NCI-H345 treated with DMSO at 0.1 percent for 48 hours (cell line): ENCODE measurements at regions not wholly inside any gene's neighbourhood (a gene's known extent, or its start where the extent isn't known, plus 50 kb on each side); places are given as distances from the start of the nearest gene placed in this dataset.

Experiments used
- DNase-seq: peaks from one replicate; lab custom pipeline; 2025; ENCODE audit not compliant: unreplicated experiment; lab: John Stamatoyannopoulos, UW

- DNase-seq: no peak
Observed at GRCh38 chr11:71201936-71202597, 50.3 kb downstream of the SHANK2 start.

- no peak for DNase-seq
Observed at GRCh38 chr11:71201231-71201630, 51.1 kb downstream of the SHANK2 start.

DNA sequence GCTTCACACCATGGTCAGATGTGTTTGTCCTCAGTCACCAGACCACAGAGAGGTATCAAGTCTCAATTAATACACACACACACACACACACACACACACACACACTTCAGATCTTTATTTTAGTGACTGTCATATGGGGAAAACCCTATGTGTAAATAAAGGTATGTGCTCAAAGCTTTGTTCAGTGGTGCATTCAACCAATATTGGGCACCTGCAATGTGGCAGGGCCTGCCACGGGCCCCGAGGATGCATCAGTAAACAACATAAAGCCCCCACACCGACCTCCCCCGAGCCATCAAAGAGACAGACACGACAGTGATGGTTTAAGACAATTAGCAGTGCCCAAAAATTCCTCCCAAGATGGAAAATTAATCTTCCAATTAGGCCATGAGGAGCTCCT, 51.6 kb downstream of the SHANK2 start:
- no peak for DNase-seq

- no peak for DNase-seq
Observed at GRCh38 chr11:71200172-71200716, 52.1 kb downstream of the SHANK2 start.

DNA sequence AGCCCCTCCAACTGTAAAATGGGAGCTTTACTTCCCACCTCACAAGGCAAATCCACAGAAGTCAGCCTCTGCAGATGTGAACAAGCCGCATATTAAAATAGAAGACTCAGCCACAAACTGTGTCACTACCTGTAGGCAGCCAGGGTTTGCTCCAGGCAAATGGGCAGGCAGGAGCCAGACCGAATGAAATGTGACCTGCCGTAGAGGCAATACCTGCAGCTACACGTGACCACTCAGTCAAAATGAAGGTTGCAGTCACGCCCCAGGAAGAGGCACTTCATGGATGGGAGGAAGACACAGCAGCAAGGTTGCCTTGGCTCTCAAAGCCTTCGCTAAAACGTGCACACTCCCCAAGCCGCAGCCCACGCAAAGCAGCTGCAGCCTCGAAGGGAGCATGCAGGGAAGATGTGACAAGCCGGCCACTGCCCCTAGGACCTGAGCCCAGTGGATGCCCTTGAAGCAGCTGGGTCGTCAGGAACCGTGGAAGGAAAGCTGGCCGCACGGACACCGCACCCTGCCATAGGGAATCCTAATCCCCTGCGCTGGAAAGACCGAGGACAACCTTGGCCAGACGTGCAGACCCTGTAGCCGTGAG, 53.1 kb downstream of the SHANK2 start:
- DNase-seq: no peak

- no peak for DNase-seq
Observed at GRCh38 chr11:71198823-71199165, 53.6 kb downstream of the SHANK2 start.

DNA sequence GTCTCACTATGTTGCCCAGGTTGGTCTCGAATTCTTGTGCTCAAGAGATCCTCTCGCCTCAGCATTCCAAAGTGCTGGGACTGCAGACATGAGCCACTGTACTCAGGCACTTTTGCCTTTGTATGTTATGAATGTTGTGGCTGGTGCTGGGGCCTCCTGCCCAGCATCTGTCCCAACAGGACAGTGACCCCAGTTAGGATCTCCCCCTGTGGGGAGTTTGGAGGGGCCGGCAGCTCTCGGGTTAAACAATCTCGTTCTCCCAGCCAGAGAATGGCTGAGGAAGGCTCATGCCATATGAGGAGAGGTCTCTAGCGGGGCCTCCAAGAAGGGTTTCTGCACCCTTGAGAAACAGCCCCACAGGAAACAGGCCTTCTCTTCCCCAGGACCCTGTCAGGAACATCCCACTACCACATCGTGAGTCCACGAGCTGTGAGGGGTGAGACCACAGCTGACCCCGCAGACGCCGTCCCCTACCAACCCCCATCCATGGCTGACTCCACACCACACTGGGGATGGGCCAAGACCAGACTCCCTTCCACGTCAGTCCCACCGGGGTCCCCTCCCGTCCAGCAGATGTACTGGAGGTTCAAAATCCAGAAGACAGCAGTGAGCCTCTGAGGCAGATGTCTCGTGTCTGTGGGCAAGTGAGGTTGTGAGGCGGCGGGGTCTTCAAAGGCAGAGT, 54.1 kb downstream of the SHANK2 start:
- no peak for DNase-seq

DNA sequence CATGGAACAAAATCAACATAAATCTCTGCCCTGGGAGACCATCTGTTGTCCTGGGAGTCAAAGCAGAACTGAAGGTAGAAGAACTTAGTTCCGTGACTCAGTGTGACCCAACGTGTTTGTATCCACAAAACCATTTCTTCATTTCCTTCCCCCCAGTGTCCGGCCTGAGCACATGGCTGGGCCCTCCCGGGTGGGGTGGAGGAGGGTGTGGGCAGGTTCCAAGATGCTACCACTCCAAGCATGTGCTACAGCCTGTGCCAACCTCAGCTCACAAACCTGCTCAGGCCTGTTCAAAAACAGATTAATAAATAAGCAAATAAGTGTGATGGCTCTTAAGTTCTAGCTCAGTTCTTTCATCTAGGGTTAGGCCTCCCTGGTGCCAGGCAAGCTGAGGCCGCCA, 55.3 kb downstream of the SHANK2 start:
- DNase-seq: no peak

- DNase-seq: no peak
Observed at GRCh38 chr11:71194710-71195109, 57.7 kb downstream of the SHANK2 start.

- DNase-seq: no peak
Observed at GRCh38 chr11:71193431-71193830, 58.9 kb downstream of the SHANK2 start.

DNA sequence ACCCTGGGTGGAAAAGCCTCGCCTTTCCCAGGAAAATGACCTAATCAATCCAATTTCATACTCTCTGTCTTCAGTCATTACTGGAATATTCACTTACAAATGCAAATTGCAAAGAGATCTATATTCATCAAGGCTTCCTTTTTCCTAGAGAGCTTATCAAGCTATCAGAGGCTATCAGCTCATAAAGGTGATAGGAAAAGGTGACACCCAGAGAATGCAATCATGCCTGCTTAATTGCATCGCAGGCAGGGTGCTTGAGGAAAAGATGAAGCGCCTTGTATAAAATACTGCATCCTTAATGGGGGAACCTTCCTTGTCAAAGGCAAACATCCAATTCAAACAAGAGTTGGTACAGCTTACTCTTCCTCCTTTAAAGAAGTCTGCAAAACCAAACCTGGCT, 59.7 kb downstream of the SHANK2 start:
- DNase-seq: no peak

DNA sequence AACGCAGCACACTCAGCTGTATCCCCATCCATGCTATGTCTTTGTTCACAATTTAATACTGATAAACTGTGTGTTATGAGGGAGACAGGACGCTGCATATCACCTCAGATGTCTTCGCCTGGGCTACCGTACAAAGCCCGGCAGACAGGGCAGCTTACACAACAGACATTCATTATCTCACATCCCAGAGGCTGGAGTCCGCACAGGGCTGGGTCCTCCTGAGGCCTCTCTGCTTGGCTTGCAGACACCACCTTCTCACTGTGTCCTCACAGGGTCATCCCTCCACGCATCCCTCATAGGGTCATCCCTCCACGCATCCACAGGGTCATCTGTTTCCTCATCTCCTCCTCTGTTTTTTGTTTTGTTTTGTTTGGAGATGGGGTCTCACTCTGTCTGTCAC, 61.2 kb downstream of the SHANK2 start:
- DNase-seq: no peak

GRCh38 chr11:71190551-71190950, 61.8 kb downstream of the SHANK2 start:
- no peak for DNase-seq

- DNase-seq: no peak
Observed at GRCh38 chr11:71189768-71190315, 62.5 kb downstream of the SHANK2 start.

GRCh38 chr11:71188886-71189767, 63.2 kb downstream of the SHANK2 start:
- DNase-seq: no peak

GRCh38 chr11:71188073-71188472, 64.3 kb downstream of the SHANK2 start:
- DNase-seq: no peak

GRCh38 chr11:71186806-71187205, 65.6 kb downstream of the SHANK2 start:
- DNase-seq: no peak

DNA sequence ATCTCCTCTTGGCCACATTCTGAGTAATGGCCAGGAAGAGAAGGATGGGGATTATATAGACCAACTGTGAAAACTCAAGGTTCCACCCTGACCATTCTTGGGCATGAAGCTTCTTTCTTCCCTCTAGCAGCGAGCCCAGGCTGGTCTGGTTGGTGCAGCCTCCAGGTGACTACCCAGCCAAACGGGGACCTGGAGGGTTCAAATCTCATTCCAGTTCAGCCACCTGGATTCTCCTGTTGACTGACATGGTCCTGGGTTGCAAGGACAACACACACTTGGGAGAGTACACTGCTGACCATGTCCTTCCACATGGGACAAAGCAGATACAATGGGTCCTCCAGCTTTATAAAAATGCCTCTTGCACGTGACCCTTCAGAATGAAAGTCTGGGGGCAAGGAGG, 67.0 kb downstream of the SHANK2 start:
- DNase-seq: no peak

DNA sequence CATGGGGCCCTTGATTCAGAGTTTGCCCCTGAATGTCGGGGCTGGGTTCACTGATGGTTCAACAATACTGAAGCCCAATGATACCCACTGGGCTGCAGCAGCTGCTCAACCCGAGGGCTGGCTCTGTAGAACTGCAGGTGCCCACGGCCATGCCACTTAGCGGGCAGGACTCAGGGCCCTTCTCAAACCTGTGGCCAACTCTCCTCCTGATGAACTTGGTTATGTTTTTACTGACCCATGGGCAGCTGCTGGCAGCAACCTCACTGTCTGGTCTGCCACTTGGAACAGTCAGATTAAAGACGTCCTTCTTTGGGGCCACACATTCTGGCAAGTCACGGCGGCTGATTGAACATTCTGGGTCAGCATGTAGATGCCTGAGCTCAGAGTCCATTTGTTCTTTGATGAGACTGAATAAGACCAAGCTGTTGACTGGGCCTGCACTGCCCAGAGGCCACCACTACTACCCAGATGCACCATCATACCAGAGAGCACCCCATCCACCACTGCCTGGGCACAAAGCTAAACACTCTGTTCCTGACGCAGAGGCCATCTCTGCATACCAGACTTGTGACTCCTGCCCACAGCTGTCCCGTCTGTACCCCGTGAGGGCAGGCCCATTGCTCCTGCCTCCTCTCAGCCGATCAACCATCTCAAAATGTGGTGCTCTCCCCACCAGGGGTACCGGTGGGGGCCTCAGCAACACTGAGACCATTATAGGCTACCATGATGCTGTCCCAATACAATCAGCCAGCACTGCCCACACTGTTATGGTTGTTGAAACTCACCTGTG, 67.8 kb downstream of the SHANK2 start:
- DNase-seq: no peak

GRCh38 chr11:71183878-71184277, 68.5 kb downstream of the SHANK2 start:
- peak; percentile 88 for DNase-seq
